Progenitor cell of endocrine pancreas (in vitro differentiated cells): ENCODE measurements at regions not wholly inside any gene's neighbourhood (a gene's known extent, or its start where the extent isn't known, plus 50 kb on each side); places are given as distances from the start of the nearest gene placed in this dataset.

Experiments used
- DNase-seq: peaks from one replicate; pipeline ENCODE4 v3.0.0; 2021; ENCODE audit warnings: low spot score; ENCODE audit not compliant: unreplicated experiment
- H3K27ac Mint-ChIP-seq: 2 replicates; pipeline ENCODE4 v1.8.0; 2021; ENCODE audit warnings: mild to moderate bottlenecking, moderate library complexity, mixed read lengths
- H3K27me3 Mint-ChIP-seq: 2 replicates; pipeline ENCODE4 v1.8.0; 2021; ENCODE audit warnings: mixed read lengths
- H3K36me3 Mint-ChIP-seq: 2 replicates; pipeline ENCODE4 v1.8.0; 2022; ENCODE audit warnings: mixed read lengths; ENCODE audit not compliant: insufficient read depth
- H3K4me1 Mint-ChIP-seq: 2 replicates; pipeline ENCODE4 v1.8.0; 2021; ENCODE audit warnings: low read depth, mixed read lengths
- H3K4me3 Mint-ChIP-seq: 2 replicates; pipeline ENCODE4 v1.8.0; 2021; ENCODE audit warnings: low read depth, mild to moderate bottlenecking, moderate library complexity, mixed read lengths
- H3K9me3 Mint-ChIP-seq: 2 replicates; pipeline ENCODE4 v1.8.0; 2021; ENCODE audit warnings: low read depth, mixed read lengths
- CTCF ChIP-seq: fragments of 200-600 bp; sonication (generic); IDR thresholded peaks from one replicate; pipeline ENCODE4 v1.5.0; 2021; ENCODE audit warnings: antibody characterized with exemption, mild to moderate bottlenecking; ENCODE audit not compliant: unreplicated experiment

GRCh38 chr5:106127985-106128384 is 1542.8 kb downstream of the EFNA5 start:
- H3K9me3 Mint-ChIP-seq, result no peaks in the 10 kb centered on the region
- no peak for DNase-seq
- H3K36me3 Mint-ChIP-seq, result no peaks in the 10 kb centered on the region
- no peaks in the 10 kb centered on the region for H3K27me3 Mint-ChIP-seq
- no peak overlapping the region for H3K27ac Mint-ChIP-seq
- no peak overlapping the region for H3K4me3 Mint-ChIP-seq
- no peak for TF ChIP-seq CTCF
- H3K4me1 Mint-ChIP-seq, result peaks cover 9% of the 10 kb centered on the region

GRCh38 chr5:106127341-106127781 is 1543.4 kb downstream of the EFNA5 start:
- no peaks in the 10 kb centered on the region for H3K27me3 Mint-ChIP-seq
- H3K27ac Mint-ChIP-seq, result peak overlapping the region; percentile 88
- DNase-seq, result no peak
- H3K4me3 Mint-ChIP-seq, result no peak overlapping the region
- peaks cover 4% of the 10 kb centered on the region for H3K9me3 Mint-ChIP-seq
- TF ChIP-seq CTCF, result peak; percentile 11
- no peaks in the 10 kb centered on the region for H3K36me3 Mint-ChIP-seq
- H3K4me1 Mint-ChIP-seq, result peaks cover 9% of the 10 kb centered on the region

- Mint-ChIP-seq H3K4me3 (no peak overlapping the region), H3K4me1 (peaks cover 4% of the 10 kb centered on the region), H3K36me3 (no peaks in the 10 kb centered on the region), H3K9me3 (peaks cover 5% of the 10 kb centered on the region), H3K27ac (no peak overlapping the region), H3K27me3 (no peaks in the 10 kb centered on the region)
- TF ChIP-seq CTCF, result peak; percentile 64
- no peak for DNase-seq
Measured at GRCh38 chr5:106121972-106122605, 1548.6 kb downstream of the EFNA5 start.

GRCh38 chr5:106116682-106117081 is 1554.1 kb downstream of the EFNA5 start:
- no peak overlapping the region for H3K27ac Mint-ChIP-seq
- peaks cover 13% of the 10 kb centered on the region for H3K9me3 Mint-ChIP-seq
- TF ChIP-seq CTCF, result no peak
- no peaks in the 10 kb centered on the region for H3K27me3 Mint-ChIP-seq
- H3K4me3 Mint-ChIP-seq, result no peak overlapping the region
- H3K36me3 Mint-ChIP-seq, result no peaks in the 10 kb centered on the region
- DNase-seq, result no peak
- no peaks in the 10 kb centered on the region for H3K4me1 Mint-ChIP-seq

- no peak for TF ChIP-seq CTCF
- H3K27ac Mint-ChIP-seq, result no peak overlapping the region
- no peaks in the 10 kb centered on the region for H3K4me1 Mint-ChIP-seq
- no peak overlapping the region for H3K4me3 Mint-ChIP-seq
- H3K36me3 Mint-ChIP-seq, result no peaks in the 10 kb centered on the region
- H3K27me3 Mint-ChIP-seq, result no peaks in the 10 kb centered on the region
- DNase-seq, result no peak
- H3K9me3 Mint-ChIP-seq, result peaks cover 13% of the 10 kb centered on the region
Measured at GRCh38 chr5:106113922-106114321, 1556.8 kb downstream of the EFNA5 start.
